Pancreas (tissue), 10 donors: ENCODE measurements at regions not wholly inside any gene's neighbourhood (a gene's known extent, or its start where the extent isn't known, plus 50 kb on each side); places are given as distances from the start of the nearest gene placed in this dataset.

Experiments used
- ATAC-seq, 4 donors: fragments of 200-7000 bp; cut with Tn5 transposase; one replicate each; pipeline versions ENCODE4 v1.8.0 to v1.9.1; 2020; ENCODE audit warnings: mild to moderate bottlenecking in 4 of 4, moderate library complexity in 4 of 4
- DNase-seq, 6 donors: peaks; one replicate each; pipeline ENCODE4 v3.0.0-alpha.2; 2020
- FAIRE-seq: peaks from 2 replicates; lab custom pipeline; 2012; peaks lifted over from hg19 to GRCh38; lab: Jason Lieb, UNC
- H3K27ac ChIP-seq, 4 donors: fragments of 200-600 bp; sonication (generic); 1 replicate in 3 of 4; 2 replicates in 1 of 4; pipeline versions ENCODE4 v1.5.0 to v1.8.0; 2020
- H3K27me3 ChIP-seq, 4 donors: fragments of 200-600 bp; one replicate each; pipeline ENCODE4 v1.8.0; 2021
- H3K36me3 ChIP-seq, 3 donors: fragments of 200-600 bp; sonication (generic) in 1 of 3; one replicate each; pipeline versions ENCODE4 v1.5.0 to v1.8.0; 2020 to 2021
- H3K4me1 ChIP-seq, 3 donors: fragments of 200-600 bp; one replicate each; pipeline ENCODE4 v1.8.0; 2021
- H3K4me3 ChIP-seq, 4 donors: fragments of 200-600 bp; sonication (generic) in 2 of 4; one replicate each; pipeline versions ENCODE4 v1.5.0 to v1.8.0; 2020 to 2021
- H3K9me3 ChIP-seq, 4 donors: fragments of 200-600 bp; one replicate each; pipeline ENCODE4 v1.8.0; 2021
- CTCF ChIP-seq, 4 donors: fragments of 200-600 bp; sonication (generic) in 3 of 4; IDR thresholded peaks; one replicate each; pipeline versions ENCODE4 v1.5.0 to v1.8.0; 2021; ENCODE audit warnings: antibody characterized with exemption in 4 of 4
- WGBS, 2 donors: extraction: QIAGEN DNeasy Blood & Tissue Kit; methylation state at CpG; one replicate each; pipeline ENCODE4 v1.1.7; 2013; 5-methylcytosine and 5-hydroxymethylcytosine counted together
- intact Hi-C, 3 donors: fragments of 100-400 bp; cut with DNase I; formaldehyde crosslinking; loops; one replicate each; pipeline versions ENCODE4 v1.11.1 to v1.14.2; 2022
- donor health status: healthy with polysubstance abuse.
- donor health status: DM: no; HTN: no; CAD: no; lungs with moderate emphysema.
- donor health status: DM: no; HTN: no; CAD: no.
- donor health status: control.
- donor health status: control.
- donor health status: Bipolar disorder and iron deficiency.
- donor health status: DM: yes; HTN: yes; CAD: no.
- donor health status: DM: no; HTN: no; CAD: no.
- donor health status: DM: no; HTN: no; CAD: no.
- donor health status: DM: yes; HTN: yes; CAD: no.

DNA sequence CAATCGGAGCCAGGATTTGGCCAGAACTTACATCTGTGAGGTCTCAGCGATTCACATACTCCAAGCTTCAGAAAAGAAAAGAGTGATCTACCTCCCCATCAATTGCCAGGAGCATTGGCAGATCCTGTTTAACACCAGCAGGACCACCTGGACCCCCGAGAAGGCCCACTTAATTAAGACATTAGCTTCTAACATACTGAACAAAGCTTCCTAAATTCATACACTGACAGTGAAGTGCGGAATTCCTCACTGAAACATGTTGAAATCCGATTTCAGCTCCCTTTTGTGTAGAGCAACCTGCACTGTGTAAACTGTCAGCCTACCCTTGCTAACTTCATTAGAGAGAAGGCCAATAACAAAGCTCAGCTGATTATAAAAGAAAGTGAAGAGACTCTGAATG is 274.0 kb downstream of the NOVA1 start:
- TF ChIP-seq CTCF (IDR thresholded peaks at IDR 0.05) = no peak
- ATAC-seq (no peak), FAIRE-seq (no peak), DNase-seq (no peak)
- Histone ChIP-seq H3K4me3 (no peak overlapping the region), H3K9me3 (no peaks in the 10 kb centered on the region), H3K27ac (no peak overlapping the region), H3K4me1 (no peaks in the 10 kb centered on the region), H3K27me3 (no peaks in the 10 kb centered on the region), H3K36me3 (no peaks in the 10 kb centered on the region)
- 36 to 37% methylated on average over 5 of the region's 5 CpGs for WGBS, 2 donors
- intact Hi-C loops = no loop called here

GRCh38 chr14:26320886-26321285 is 276.9 kb downstream of the NOVA1 start:
- H3K4me3 ChIP-seq = no peak overlapping the region
- intact Hi-C loops = no loop called here
- DNase-seq (no peak), FAIRE-seq (no peak), ATAC-seq (no peak)
- WGBS, 2 donors = 84 to 85% methylated on average over 2 of the region's 2 CpGs
- H3K27ac ChIP-seq = no peak overlapping the region
- H3K36me3 ChIP-seq = no peaks in the 10 kb centered on the region
- no peaks in the 10 kb centered on the region for H3K27me3 ChIP-seq
- no peak for TF ChIP-seq CTCF (IDR thresholded peaks at IDR 0.05)
- no peaks in the 10 kb centered on the region for H3K4me1 ChIP-seq
- H3K9me3 ChIP-seq = no peaks in the 10 kb centered on the region

DNA sequence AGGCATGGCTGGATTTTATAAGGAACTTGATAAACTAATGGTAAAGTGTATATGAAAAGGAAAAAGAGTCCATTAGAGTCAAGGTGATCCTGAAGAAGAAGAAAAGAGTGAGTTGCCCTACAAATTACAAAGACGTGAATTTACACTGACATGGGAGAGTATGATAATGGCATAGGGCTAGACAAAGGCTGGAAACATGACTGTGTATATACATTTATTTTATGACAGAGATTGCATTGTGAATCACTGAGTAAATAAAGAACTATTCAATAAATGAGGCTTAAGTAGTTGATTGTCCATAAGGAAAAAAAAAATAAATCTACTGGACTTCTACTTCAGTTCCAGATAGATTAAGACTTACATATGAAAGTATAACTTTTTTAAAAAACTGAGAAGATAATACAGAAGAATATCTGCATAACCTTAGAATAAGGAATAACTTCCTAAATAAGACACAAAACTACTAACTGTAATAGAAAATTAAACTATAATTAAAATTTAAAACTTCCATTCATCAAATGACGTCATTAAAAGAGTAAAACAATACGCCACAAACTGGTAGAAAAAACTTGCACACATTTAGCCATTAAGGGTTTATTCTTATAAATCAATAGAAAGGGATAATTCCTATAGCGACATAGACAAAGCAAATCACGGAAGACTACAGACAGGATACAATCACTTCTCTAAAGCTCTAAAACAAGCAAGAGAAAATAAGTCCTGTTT is 278.5 kb downstream of the NOVA1 start:
- 70 to 86% methylated on average over 5 of the region's 5 CpGs for WGBS, 2 donors
- intact Hi-C loops = no loop called here
- H3K4me1 ChIP-seq = no peaks in the 10 kb centered on the region
- H3K4me3 ChIP-seq = no peak overlapping the region
- no peaks in the 10 kb centered on the region for H3K27me3 ChIP-seq
- no peaks in the 10 kb centered on the region for H3K36me3 ChIP-seq
- no peak for DNase-seq
- H3K9me3 ChIP-seq = no peaks in the 10 kb centered on the region
- no peak for TF ChIP-seq CTCF (IDR thresholded peaks at IDR 0.05)
- no peak for FAIRE-seq
- ATAC-seq = no peak
- no peak overlapping the region for H3K27ac ChIP-seq

DNA sequence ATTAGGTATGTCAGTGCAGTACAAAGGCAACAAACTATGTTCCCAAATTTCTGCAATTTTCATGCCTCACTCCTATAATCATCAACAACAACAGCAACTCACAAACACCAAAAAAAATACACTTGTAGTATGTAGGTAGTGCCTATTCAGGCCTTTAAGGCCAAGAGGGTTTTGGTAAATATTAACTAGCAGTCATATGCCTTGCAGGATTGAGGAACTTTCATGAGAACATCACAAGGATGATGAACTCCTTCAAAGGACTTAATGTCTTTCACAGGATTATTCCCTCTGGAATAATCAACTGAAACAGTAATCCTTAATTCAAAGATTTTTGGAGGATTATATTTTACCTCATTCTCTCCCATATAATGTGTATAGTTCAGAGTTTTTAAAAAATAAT is 293.8 kb downstream of the NOVA1 start:
- Histone ChIP-seq H3K4me3 (no peak overlapping the region), H3K4me1 (no peaks in the 10 kb centered on the region), H3K27ac (no peak overlapping the region), H3K36me3 (no peaks in the 10 kb centered on the region), H3K27me3 (no peaks in the 10 kb centered on the region), H3K9me3 (no peaks in the 10 kb centered on the region)
- FAIRE-seq (no peak), DNase-seq (no peak), ATAC-seq (no peak)
- intact Hi-C loops = no loop called here
- no peak for TF ChIP-seq CTCF (IDR thresholded peaks at IDR 0.05)

DNA sequence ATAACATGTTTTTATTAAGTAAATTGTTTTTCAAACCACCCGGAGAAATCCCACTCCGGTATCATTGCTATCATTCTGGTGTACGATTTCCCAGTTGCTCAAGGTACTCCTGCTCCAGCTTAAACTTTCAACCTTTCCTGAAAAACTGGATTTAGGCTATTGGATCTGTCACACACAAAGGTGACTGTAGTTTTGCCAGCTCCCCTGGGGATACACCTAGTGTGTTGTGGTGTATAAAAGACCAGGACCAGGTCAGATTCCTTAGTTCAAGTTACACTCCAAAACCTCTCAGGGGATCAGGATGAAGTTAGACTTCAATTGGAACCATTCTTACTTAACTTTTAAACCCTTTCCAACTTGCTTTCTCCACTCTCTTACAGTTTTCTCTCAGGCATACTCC is 303.9 kb downstream of the NOVA1 start:
- no peak for TF ChIP-seq CTCF (IDR thresholded peaks at IDR 0.05)
- DNase-seq (no peak), ATAC-seq (no peak), FAIRE-seq (no peak)
- H3K9me3 ChIP-seq = no peaks in the 10 kb centered on the region
- intact Hi-C loops = no loop called here
- 63 to 74% methylated on average over 3 of the region's 3 CpGs for WGBS, 2 donors
- H3K27ac ChIP-seq = no peak overlapping the region
- H3K4me1 ChIP-seq = no peaks in the 10 kb centered on the region
- no peak overlapping the region for H3K4me3 ChIP-seq
- no peaks in the 10 kb centered on the region for H3K36me3 ChIP-seq
- no peaks in the 10 kb centered on the region for H3K27me3 ChIP-seq
